ENCODE measurements at regions not wholly inside any gene's neighbourhood (a gene's known extent, or its start where the extent isn't known, plus 50 kb on each side); places are given as distances from the start of the nearest gene placed in this dataset.
A peak's percentile ranks its signal among the peaks of the same experiment; 100 is the strongest.
"Not testable (repeated sequence)": the region's sequence is repeated elsewhere in the genome, so short reads cannot be mapped to it uniquely, and the experiment has no call there.

DNA sequence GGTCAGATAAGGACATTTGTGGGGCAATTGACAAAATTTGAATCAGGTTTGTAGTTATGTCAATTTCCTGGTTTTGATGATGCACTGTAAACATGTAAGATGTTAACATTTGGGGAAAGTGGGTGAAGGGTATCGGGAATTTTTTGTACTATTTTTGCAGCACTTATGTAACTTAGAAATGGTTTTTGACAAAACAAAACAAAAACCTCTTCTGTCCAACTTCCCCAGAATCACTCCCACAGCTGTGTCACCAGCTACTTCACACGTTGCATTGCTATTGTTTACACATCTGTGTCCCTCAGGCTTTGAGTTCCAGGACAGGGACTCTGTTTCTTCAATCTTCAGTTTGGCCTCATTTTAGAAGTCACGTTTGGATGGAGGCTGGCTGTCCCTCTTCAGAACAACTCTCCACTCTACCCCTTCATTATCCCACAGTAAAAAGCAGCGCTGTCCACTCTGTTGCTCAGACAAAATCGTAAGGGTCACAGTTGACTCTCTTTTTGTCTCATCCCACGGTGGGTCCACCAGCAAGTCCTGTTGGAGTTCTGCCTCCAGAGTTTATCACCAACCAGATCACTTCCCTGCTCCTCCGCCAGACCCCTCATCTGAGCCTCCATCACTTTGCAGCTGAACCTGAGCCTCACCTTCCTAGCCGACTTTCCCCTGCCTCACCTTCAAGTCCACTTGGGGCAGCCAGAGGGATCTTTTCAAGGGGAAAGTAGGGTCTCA is 63.2 kb downstream of the NENF start:
- DNase-seq (ENCODE audit: low spot score) = no peak

DNA sequence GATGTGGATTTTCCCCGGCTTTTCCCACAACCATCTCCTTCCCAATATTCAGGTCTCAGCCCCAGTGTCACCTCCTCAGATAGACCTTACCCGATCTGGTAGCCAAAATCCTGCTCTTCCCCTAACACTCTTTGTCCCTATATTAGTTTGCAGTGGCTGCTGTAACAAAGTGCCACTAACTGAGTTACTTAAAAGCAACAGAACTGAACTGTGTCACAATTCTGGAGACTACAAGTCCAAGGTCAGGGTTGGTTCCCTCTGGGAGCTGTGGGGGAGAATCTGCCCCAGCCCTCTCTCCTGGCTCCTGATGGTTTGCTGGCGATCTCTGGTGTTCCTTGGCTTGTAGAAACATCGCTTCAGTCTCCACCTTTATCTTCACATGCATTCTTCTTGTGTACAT is 64.0 kb downstream of the NENF start:
- DNase-seq (ENCODE audit: low spot score) = no peak

GRCh38 chr1:212497553-212497952 is 64.8 kb downstream of the NENF start:
- DNase-seq (ENCODE audit: low spot score) = no peak

DNA sequence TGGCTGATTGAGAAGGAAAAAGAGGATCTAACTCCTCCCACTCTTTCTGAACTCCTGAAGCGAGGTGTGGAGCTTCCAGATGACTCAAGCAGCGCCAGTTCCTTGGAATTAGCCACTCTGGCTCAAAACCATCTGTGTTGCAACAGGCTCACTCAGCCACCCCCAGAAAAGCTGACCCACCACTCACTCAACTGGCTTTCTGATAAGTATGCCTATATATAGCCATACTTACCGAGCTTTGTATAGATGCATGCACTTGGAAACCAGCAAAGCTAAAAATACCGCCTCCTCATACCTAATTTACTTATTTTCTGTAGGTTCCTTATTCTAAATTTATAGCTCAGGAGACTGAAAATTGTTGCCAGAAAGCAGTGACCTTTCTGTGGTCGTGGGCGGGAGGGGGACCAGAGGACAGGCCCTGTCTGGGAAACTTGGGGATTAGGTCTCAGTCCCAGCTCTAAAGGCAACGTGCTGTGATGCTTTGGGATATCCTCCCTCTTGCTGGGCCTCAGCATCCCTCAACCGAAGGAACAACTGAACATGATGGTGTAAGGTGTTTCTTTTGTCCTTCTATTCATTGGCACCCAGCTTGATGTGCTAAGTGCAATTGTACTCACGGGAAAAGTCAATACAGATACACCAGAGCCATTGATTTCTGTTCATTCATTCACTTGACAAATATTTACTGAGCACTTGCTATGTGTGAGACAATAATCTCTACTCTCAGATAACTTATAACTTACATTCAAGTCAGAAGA is 65.7 kb downstream of the NENF start:
- no peak for DNase-seq (ENCODE audit: low spot score)

DNA sequence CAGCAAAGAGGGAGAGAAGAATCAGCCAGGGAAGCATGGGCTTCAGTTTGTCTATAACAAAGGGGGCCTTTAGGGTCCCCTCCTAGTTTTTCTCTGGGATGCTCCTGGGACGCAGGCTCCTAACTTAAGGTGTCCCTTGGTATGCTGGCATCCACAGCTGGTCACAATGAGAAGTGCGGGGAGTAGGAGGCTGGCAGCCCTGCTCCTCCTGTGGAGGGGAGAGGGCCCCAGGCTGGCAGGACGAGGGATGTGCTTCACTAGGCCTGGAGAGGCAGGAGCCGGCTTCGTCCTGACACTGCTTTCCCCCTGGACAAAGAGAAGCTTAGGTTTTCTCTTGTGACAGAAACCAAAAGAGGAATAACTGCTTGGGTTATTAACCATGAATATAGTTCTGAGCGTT is 67.6 kb downstream of the NENF start:
- no peak for DNase-seq (ENCODE audit: low spot score)

- DNase-seq (ENCODE audit: low spot score) = no peak
These were observed 68.3 kb downstream of the NENF start for GRCh38 chr1:212500983-212501382.

DNA sequence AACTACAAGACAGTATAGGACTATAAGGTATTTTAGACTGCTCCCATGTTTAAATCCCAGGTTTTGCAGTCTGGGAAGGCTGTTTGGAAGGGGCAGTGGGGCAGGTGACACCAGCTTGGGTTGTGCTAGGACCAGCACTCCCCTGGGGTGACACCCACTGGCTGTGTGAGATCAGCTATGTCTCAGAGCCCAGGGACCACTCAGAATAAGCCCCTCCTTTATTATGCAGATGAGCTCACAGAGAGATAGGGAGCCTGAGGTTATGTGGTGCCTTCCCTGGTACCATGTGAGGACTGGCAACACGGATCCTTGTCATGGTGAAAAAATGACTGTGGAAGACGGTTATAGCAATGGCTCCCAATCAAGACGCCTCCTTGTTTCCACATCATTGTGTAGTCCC is 71.0 kb downstream of the NENF start:
- no peak for DNase-seq (ENCODE audit: low spot score)

DNA sequence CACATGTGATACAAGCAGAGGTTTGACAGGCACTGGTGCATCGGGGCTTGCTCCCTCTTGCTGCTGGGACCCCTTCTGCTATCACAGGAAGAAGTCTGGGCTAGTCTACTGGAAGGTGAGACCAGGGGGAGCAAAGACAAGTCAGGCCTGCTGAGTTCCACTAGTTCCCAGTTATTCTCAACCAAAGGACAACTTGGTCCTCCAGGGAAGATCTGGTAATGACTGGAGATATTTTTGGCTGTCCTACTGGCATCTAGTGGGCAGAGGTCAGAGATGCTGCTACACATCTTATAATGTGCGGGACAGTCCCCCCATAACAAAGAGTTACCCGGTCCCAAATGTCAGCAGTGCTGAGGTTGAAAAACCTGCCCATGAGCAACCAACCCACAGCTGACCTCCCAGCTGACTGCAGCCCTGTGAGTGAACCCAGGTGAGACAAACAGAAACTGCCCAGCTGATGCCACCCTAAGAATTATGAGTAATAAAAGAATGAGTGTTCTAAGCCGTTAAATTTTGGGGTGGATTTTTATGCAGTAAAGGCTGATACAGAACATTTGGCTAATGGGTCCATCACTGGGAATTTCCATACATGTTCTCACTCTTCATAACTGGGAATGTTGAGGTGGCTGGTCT is 71.6 kb downstream of the NENF start:
- DNase-seq (ENCODE audit: low spot score) = no peak

DNA sequence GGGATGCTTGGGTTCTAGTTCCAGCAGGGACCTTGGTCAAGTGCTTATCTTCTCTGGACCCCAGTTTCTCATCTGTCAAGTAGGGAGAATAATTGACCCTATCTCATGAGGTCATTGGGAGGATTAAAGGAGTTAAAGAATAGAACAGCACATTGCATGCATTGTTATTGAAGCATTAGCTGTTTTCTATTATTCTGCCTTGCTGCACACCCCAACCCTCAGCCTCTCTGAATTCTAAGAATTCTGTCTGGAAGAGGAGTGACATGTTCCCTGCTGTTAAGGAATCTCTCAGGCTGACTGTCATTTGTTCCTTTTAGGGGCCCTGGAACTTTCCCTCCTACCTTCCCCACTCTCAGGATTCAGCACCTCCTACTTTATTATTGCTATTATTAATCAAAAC is 73.9 kb downstream of the NENF start:
- DNase-seq (ENCODE audit: low spot score) = no peak

GRCh38 chr1:212507369-212507768 is 74.6 kb downstream of the NENF start:
- no peak for DNase-seq (ENCODE audit: low spot score)

DNA sequence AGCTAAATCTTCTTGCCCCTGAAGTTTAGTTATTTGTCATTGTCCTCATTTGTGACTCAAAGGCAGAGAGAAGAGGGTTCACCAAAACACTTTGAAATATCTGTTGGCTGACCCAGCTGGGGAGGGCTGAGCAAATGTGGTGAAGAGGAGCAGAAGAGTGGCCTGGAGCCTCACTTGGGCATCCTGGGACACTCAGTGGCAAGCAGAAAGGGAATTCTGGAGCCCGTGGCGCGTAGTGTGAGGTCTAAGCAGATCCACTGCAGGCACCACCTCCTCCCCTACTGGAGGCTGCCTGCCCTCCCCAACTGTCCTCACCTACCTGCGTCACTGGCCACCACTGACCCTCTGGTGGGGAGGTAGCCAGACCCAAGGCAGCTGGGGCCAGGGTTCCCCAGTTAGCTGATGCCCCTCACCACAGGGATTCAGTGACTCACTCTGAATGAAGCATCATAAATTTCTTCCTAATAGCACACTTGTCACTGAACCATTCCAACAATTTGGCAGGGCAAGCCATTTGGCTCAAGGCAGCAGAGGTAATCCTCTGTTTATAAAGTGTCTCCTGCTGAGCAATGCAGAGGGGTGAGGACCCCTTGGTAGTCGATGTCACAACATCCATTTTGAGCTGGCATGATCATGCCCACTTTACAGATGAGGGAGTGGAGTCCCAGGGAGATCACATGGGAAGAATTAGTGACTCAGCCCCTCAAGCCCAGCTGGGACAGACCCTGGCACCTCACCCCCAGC is 80.3 kb downstream of the NENF start:
- DNase-seq (ENCODE audit: low spot score) = no peak

- DNase-seq (ENCODE audit: low spot score) = no peak
These were observed 80.9 kb downstream of the NENF start for GRCh38 chr1:212513586-212513985.

DNA sequence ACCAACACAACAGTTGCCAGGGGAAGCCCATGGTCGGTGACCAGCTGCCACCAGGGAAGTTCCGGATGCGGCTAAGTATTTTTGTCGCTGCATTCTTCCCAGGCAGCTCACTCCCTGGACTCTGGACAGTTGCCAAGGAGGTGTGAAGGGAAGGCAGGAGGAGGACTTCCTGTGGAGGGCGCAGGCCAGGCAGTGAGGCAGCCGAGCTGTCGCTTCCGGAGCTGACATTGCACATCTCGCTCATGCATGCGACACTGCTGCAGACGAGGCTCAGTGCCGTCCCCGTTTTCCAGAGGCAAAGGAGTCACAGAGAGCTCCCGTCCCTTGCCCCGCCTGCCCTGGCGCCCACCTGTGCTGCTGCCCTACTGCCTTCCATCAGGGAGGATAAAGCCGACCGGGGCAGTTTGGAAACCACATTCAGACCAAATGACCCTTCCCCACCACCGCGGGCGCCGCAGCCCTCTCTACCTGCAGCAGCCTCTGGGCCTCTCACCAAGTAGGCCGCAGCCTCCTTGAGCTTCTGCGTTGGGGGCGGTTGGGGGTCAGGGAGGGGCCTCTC is 81.4 kb downstream of the NENF start:
- peak; percentile 11 for DNase-seq (ENCODE audit: low spot score)

DNA sequence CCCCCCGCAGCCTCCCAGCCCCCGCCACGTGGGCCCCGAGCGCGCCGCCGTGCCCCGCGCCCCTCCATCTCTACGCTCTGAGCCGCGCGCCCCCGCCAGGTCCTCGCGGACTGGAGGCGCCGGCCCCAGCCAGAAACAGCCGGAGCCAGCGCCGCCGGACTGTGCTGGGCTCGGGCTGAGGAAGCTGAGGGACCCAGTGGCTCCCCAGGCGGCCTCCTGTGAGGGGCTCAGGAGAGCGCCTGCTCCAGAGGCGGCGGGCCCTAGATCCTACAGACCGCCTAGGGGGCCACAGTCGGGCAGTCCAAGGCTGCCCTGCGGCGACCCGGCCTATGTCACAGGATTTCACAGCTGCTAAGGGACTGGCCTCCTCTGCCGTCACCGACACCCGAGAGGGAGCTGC is 82.1 kb downstream of the NENF start:
- DNase-seq (ENCODE audit: low spot score) = no peak

- no peak for DNase-seq (ENCODE audit: low spot score)
These were observed 82.6 kb downstream of the NENF start for GRCh38 chr1:212515329-212515760.

DNA sequence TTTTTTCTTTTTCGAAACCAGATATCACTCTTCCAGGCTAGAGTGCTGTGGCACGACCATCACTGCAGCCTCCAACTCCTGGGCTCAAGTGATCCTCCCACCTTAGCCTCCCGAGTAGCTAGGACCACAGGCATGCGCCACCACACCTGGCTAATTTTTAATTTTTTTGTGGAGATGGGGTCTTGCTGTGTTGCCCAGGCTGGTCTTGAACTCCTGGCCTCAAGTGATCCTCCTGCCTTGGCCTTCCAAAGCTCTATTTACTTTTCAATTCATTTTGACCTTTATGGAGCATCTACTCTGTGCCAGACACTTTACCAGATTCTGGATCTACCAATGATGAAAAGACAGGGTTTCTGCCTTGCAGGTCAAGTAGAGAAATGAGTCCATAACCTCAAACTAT is 83.3 kb downstream of the NENF start:
- not testable (repeated sequence) for DNase-seq (ENCODE audit: low spot score)

- no peak for DNase-seq (ENCODE audit: low spot score)
These were observed 85.7 kb downstream of the NENF start for GRCh38 chr1:212518188-212519054.

- DNase-seq (ENCODE audit: low spot score) = no peak
These were observed 86.4 kb downstream of the NENF start for GRCh38 chr1:212519131-212519530.

- DNase-seq (ENCODE audit: low spot score) = no peak
These were observed 87.6 kb downstream of the NENF start for GRCh38 chr1:212520299-212520698.

GRCh38 chr1:212520746-212521145 is 87.8 kb upstream of the ATF3 start:
- no peak for DNase-seq (ENCODE audit: low spot score)

DNA sequence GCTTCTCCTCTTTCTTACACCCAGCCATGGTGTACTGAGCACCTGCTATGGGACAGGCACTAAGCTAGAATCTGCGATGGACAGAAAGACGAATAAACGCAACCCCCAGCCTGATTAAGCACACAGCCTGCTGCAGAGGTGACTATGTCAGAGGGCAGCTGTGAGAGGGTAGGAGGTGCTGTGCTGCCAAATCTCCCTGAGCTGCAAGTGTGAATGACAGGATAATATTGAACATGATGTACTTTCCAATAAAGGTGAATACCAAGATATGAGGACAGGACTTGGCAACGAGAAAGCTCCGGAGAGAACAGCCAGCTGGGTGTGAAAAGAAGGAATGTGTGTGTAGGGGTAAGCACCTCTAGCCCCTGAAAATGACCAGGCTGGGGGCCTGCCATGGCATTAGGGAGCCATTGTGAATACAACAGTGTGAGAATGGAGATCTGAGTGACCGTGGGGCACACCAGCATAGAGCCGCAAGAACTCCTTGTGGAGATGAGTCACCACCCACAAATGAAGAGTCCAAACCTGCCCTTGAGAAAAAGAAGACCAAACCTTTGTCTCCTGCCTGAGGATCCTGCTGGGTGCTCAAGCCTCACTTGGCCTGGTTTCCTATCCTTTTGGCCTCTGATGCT is 83.0 kb upstream of the ATF3 start:
- no peak for DNase-seq (ENCODE audit: low spot score)
